Suprapubic skin (tissue), 3 donors: ENCODE measurements at regions not wholly inside any gene's neighbourhood (a gene's known extent, or its start where the extent isn't known, plus 50 kb on each side); places are given as distances from the start of the nearest gene placed in this dataset.
"Not testable (repeated sequence)": the region's sequence is repeated elsewhere in the genome, so short reads cannot be mapped to it uniquely, and the experiment has no call there.

Source experiments
- CTCF ChIP-seq, 2 donors: fragments of 200-600 bp in 1 of 2; fragments of 450-650 bp in 1 of 2; sonication (generic) in 1 of 2; IDR thresholded peaks; one replicate each; pipeline ENCODE4 v1.5.1; 2016 to 2019; ENCODE audit warnings: antibody characterized with exemption in 2 of 2, mild to moderate bottlenecking in 1 of 2, moderate library complexity in 1 of 2
- POLR2A ChIP-seq, 2 donors: fragments of 450-650 bp; IDR thresholded peaks; one replicate each; pipeline ENCODE4 v1.6.1; 2017; ENCODE audit warnings: antibody characterized with exemption in 2 of 2, mild to moderate bottlenecking in 2 of 2, moderate library complexity in 2 of 2

GRCh38 chr6:60893374-60893773 is 1392.7 kb downstream of the KHDRBS2 start:
- TF ChIP-seq CTCF, POLR2A (IDR thresholded peaks at IDR 0.05): not testable (repeated sequence)
